VCaP (cell line): ENCODE measurements at regions not wholly inside any gene's neighbourhood (a gene's known extent, or its start where the extent isn't known, plus 50 kb on each side); places are given as distances from the start of the nearest gene placed in this dataset.

Experiments used
- H3K27ac ChIP-seq: fragments of 450-650 bp; 2 replicates; pipeline ENCODE4 v1.5.1; 2017
- CTCF ChIP-seq: fragments of 450-650 bp; conservative IDR thresholded peaks from 2 replicates; pipeline ENCODE4 v1.5.1; 2017; ENCODE audit warnings: mild to moderate bottlenecking, moderate library complexity

- H3K27ac ChIP-seq, result no peak overlapping the region
- no peak for TF ChIP-seq CTCF
Observed at GRCh38 chr11:122423886-122424285, 231.6 kb upstream of the UBASH3B start.

- no peak for TF ChIP-seq CTCF
- no peak overlapping the region for H3K27ac ChIP-seq
Observed at GRCh38 chr11:122423273-122423672, 232.2 kb upstream of the UBASH3B start.

GRCh38 chr11:122422682-122423081 is 232.8 kb upstream of the UBASH3B start:
- TF ChIP-seq CTCF, result no peak
- no peak overlapping the region for H3K27ac ChIP-seq

- TF ChIP-seq CTCF, result no peak
- no peak overlapping the region for H3K27ac ChIP-seq
Observed at GRCh38 chr11:122421702-122422101, 233.8 kb upstream of the UBASH3B start.

- no peak overlapping the region for H3K27ac ChIP-seq
- TF ChIP-seq CTCF, result no peak
Observed at GRCh38 chr11:122418032-122418431, 237.5 kb upstream of the UBASH3B start.

GRCh38 chr11:122414406-122415018 is 241.0 kb upstream of the UBASH3B start:
- no peak for TF ChIP-seq CTCF
- H3K27ac ChIP-seq, result no peak overlapping the region

- H3K27ac ChIP-seq, result no peak overlapping the region
- no peak for TF ChIP-seq CTCF
Observed at GRCh38 chr11:122413677-122414076, 241.8 kb upstream of the UBASH3B start.

GRCh38 chr11:122412581-122412980 is 242.9 kb upstream of the UBASH3B start:
- no peak for TF ChIP-seq CTCF

More at GRCh38 chr11:122412581-122412980, 242.9 kb upstream of the UBASH3B start:
- no peak overlapping the region for H3K27ac ChIP-seq
